Pons (tissue), 1 donor: ENCODE measurements at regions not wholly inside any gene's neighbourhood (a gene's known extent, or its start where the extent isn't known, plus 50 kb on each side); places are given as distances from the start of the nearest gene placed in this dataset.
"Not testable (repeated sequence)": the region's sequence is repeated elsewhere in the genome, so short reads cannot be mapped to it uniquely, and the experiment has no call there.

Source experiments
- DNase-seq: peaks from one replicate; pipeline ENCODE4 v3.0.0-alpha.2; 2016; ENCODE audit warnings: low spot score

DNA sequence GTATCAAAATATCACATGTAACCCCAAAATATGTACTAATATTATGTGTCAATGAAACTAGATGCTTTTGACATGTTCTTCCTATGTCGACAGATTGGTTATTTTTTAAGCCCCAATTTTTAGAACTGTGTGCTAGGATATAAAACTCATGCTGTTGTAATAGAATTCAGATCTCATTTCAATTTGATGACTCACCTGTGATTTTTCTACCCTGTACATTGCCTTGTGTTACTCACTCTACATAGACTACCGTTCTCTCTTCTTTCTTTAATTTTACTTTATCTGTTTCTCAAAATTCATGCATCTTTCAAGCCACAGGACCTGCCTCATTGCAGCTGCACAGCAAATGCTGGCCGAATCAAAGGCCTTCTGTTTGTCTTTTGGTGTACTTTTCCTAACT, 284.5 kb downstream of the MAT2B start:
- no peak for DNase-seq

- no peak for DNase-seq
Observed at GRCh38 chr5:163790497-163790896, 285.1 kb downstream of the MAT2B start.

DNA sequence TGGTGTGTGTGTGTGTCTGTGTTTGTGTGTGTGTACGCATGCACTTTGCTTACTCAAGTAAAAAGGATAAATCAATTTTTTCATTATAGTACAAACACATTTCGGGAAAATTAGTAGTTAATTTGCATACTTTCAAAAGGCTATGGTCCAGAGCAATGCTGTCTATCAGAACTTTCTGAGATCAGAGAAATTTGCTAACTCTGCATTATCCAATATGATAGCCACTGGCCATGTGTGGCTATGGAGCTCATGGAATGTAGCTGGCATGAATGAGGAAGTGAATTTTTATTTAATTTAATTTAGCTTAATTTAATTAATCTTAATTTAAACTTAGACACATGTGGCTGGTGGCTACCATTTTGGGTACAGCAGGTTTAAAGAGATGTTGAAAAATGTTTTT, 289.6 kb downstream of the MAT2B start:
- no peak for DNase-seq

GRCh38 chr5:163807781-163808180, 302.4 kb downstream of the MAT2B start:
- no peak for DNase-seq

GRCh38 chr5:163809473-163809872, 304.1 kb downstream of the MAT2B start:
- no peak for DNase-seq

GRCh38 chr5:163813900-163814299, 308.5 kb downstream of the MAT2B start:
- no peak for DNase-seq

- DNase-seq: no peak
Observed at GRCh38 chr5:163815240-163815791, 309.9 kb downstream of the MAT2B start.

DNA sequence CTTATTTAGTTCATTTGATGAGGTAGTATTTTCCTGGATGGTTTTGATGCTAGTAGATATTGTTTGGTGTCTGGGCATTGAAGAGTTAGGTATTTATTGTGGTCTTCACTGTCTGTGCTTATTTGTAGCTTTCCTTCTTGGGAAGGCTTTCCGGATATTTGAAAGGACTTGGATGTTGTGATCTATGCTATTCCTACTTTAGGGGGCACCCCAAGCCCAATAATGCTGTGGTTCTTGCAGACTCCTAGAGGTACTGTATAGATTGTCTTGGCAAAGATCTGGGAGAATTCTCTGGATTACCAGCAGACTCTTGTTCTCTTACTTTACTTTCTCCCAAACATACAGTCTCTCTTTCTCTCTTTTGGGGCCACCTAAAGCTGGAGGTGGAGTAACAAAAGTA, 315.7 kb downstream of the MAT2B start:
- DNase-seq: no peak

DNA sequence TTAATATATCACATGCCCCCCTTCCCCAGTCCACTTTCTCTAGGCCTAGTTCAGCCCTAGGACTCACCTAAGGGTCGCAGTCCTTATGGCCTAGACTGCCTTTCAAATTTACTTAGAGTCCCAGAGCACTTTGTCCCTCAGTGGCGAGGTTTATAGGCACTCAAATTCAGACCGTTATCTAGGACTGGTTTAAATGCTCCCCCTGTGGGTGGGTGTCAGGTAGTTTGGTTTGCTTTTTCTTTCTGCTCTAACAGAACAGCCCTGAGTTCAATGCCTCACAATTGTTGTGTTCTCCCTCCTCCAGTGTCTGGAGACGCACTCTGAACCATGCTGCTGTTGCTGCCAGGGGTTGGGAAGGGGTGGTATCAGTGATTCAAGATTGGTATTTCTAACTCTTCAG, 317.1 kb downstream of the MAT2B start:
- no peak for DNase-seq

DNA sequence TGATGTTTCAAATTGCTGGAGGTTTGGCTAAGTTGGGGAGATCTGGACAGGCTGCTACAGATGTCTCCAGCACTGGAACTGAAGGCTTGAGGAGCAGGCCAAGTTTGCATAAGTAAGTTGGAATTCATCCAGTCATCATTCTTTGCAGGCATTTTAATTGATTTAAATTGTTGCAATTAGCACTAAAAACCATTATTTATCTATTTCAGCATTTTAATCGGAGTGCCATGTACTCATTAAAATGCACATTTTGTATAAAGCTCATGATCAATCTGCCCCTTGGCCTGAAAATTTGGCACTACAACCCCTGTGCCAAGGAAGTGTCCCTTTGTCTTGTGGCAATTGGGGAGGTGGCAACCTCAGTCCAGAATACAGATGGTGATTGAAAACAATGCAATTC, 320.2 kb downstream of the MAT2B start:
- no peak for DNase-seq

DNA sequence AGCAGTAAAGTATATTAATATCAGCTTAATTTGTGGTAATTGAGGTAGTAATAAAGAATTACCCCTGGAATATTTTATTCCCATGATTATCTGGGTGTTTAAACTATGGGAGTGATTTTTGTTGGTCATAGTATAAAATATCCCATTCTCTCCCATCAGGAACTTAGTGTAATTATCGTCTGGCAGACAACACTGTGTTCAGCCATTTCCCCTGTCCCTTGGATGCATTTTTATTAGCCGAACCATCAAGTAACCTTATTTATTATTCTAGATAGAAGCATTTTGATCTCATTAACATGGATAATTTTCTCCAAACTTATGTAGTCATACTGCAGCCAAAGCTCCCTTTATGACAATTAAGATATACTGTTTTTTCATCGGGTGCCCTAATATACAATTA, 320.8 kb downstream of the MAT2B start:
- DNase-seq: no peak

DNA sequence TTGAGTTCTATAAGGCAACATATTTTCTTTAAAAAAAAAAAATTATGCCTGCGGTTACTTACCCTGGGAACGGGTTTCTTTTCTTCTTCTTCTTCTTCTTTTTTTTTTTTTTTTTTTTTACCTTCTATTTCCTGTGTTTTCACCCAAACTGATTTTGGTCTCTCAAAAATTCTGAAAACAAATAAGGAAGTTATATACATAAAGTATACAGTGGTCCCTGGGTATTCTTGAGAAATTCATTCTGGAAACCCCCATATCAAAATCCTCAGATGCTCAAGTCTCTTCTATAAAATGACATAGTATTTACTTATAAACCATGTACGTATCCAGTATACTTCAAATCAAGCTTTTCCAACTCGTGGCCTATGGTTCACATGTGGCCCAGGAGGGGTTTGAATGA, 326.7 kb downstream of the MAT2B start:
- DNase-seq: no peak

DNA sequence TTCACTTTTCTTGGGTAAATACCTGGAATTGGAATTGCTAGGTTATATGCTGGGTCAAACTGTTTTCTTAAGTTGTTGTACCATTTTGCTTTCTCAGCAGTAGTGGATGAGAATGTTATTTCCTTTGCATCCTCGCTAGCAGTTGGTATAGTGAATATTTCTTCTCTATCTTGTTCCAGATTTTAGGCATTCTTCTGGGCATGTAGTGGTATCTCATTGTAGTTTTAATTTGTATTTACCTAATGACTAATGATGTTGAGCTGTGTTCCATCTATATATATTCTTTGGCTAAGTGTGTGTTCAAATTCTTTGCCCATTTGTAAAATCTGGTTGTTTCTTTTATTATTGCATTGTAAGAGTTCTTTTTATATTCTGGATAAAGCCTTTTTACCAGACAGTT, 333.3 kb downstream of the MAT2B start:
- no peak for DNase-seq

GRCh38 chr5:163846512-163846911, 341.1 kb downstream of the MAT2B start:
- no peak for DNase-seq

- DNase-seq: no peak
Observed at GRCh38 chr5:163855754-163856153, 350.3 kb downstream of the MAT2B start.

DNA sequence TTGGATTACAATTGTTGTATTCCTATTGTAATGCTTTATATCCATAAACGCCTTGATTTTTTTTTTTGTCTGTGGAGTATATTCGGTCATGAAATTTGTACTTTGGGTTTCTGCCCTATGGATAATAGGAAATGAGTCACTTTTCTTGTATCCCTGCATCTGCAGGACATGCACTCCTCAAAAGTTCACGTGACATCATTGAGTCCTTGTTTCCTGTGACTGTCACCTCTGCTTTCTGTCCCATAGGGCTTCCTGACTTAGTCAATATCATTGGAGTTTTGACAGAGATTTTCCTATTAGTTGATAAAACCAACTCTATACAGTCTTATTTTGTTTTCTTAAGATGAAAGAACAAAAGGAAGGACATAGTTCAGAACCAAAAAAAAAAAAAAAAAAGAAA, 356.3 kb downstream of the MAT2B start:
- no peak for DNase-seq

- DNase-seq: no peak
Observed at GRCh38 chr5:163867324-163867723, 361.9 kb downstream of the MAT2B start.

DNA sequence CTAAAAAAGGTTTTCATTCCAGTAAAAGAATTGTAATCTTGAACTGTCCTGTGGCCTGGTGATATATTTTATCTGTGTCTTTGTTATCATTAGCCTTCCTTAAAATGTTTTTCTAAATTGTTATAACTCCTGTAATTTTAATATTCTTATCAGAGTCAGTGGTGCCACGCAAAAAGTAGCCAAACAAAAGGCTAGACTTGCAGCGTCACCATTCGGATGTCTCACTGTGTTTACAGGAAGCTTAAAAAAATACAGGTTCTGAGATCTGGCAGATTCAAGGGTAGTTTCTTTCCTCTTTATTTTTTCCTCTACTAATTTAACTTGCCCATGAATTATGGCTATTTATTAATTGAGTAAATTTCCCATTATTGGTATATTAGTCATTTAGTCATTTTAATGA, 362.3 kb downstream of the MAT2B start:
- no peak for DNase-seq

GRCh38 chr5:163869581-163869980, 364.2 kb downstream of the MAT2B start:
- no peak for DNase-seq

- DNase-seq: no peak
Observed at GRCh38 chr5:163870441-163870840, 365.0 kb downstream of the MAT2B start.

DNA sequence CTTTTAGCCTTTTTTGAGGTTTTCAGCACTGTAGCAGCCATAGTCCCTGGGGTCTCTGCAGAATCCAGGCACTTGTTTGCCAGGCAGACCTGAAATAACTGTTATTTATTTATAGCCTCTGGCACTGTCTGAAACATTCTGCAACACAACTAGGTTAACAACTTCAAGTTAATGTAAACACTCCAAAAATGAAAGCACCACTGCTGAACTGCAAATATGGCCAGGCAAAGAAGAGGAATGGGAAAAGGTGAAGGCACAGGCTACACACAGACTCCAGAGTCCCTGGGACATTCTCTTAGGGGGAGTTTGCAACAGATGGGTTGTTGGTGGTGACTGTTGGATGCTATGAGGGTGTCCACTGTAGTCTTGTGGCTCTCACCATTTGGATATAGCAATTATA, 369.0 kb downstream of the MAT2B start:
- DNase-seq: no peak

GRCh38 chr5:163874912-163875311, 369.5 kb downstream of the MAT2B start:
- DNase-seq: not testable (repeated sequence)

DNA sequence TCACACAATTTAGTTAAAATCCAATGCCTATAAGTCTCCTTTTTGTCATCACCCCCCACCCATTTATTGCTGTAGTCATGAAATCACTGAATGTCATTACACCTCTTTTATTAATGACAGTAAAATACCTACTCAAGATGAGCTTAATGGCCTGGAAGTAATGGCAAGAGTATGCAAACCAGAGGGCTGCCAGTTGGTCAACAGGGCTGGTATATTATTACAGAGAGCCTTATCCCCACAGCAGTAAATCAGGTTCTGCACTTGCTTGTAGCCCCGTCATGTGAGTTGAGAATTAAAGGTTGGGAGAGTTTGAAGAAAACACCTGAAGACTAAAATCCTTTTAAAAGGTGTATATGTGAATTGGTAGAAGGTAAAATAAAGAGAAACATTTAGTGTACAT, 372.4 kb downstream of the MAT2B start:
- no peak for DNase-seq

DNA sequence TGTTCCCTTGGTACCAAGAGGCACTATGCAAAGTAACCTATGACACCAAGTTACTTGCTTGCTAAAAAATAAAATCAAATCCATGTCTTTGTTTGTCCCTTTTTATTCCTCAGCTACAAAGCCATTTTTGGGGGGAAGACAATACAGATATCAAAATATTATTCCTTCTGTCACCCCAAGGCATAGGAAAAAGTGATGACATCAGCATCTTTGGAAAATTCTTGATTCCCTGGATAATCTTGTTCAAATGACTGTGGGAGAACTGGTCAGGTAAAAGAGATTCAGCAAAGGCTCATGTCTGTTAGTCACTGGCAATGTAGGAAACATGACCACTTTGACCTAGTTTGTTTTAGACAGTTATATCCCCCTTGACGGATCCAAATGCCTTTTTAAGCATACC, 373.1 kb downstream of the MAT2B start:
- DNase-seq: no peak

- DNase-seq: no peak
Observed at GRCh38 chr5:163880302-163880701, 374.9 kb downstream of the MAT2B start.
